HT1080 (cell line): ENCODE measurements at regions not wholly inside any gene's neighbourhood (a gene's known extent, or its start where the extent isn't known, plus 50 kb on each side); places are given as distances from the start of the nearest gene placed in this dataset.
A peak's percentile ranks its signal among the peaks of the same experiment; 100 is the strongest.
"Not testable (repeated sequence)": the region's sequence is repeated elsewhere in the genome, so short reads cannot be mapped to it uniquely, and the experiment has no call there.

Experiments
- DNase-seq: peaks from one replicate; pipeline ENCODE4 v3.0.0-alpha.2; 2015; ENCODE audit warnings: low read depth

- no peak for DNase-seq
These were observed 1072.5 kb upstream of the ATXN7L3B start for GRCh38 chr12:73465106-73465505.

GRCh38 chr12:73486256-73486655, 1051.4 kb upstream of the ATXN7L3B start:
- no peak for DNase-seq

DNA sequence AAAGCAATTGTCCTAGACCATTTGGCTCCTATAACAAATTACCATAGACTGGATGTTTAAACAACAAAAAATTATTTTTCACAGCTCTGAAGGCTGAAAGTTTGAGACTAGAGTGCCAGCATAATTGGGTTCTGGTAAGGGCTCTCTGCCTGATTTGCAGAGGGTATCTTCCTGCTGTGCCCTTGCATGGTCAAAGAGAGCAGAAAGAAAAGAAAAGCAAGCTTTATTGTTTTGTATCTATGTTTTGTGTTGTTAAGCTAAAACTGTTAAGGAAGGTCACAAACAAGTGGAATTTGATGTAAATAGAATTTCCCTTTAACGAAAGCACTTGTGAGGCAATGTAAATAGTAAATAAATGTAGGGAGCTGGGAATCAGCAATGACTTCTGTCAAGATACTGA, 1031.0 kb upstream of the ATXN7L3B start:
- DNase-seq = no peak

- peak; percentile 2 for DNase-seq
These were observed 1023.0 kb upstream of the ATXN7L3B start for GRCh38 chr12:73514672-73515071.

DNA sequence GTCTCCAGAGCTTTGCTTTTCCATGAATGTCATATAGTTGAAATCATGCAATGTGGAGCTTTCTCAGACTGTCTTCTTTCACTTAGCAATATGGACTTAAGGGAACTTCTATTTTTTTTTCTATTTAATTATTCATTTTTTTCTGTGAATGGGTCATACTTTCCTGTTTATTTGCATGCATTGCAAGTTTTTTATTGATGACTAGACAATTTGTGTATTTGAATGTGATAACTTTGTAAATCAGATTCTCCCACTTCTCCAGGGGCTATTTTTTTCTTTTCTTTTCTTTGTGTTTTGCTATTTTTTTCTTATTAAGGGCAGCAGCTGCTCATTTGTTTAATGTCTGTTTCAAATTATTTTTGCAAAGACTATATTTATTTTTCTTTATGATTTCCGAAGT, 1019.8 kb upstream of the ATXN7L3B start:
- no peak for DNase-seq

DNA sequence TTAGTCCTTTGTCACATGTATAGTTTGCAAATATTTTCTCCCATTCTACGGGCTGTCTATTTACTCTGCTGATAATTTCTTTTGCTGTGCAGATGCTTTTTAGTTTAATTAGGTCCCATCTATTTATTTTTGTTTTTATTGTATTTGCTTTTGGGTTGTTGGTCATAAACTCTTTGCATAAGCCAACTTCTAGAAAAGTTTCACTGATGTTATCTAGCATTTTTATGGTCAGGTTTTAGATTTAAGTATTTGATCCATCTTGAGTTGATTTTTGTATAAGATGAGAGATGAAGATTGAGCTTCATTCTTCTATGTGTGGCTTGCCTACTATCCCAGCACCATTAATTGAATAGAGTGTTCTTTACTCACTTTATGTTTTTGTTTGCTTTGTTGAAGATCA, 1008.4 kb upstream of the ATXN7L3B start:
- DNase-seq = no peak

DNA sequence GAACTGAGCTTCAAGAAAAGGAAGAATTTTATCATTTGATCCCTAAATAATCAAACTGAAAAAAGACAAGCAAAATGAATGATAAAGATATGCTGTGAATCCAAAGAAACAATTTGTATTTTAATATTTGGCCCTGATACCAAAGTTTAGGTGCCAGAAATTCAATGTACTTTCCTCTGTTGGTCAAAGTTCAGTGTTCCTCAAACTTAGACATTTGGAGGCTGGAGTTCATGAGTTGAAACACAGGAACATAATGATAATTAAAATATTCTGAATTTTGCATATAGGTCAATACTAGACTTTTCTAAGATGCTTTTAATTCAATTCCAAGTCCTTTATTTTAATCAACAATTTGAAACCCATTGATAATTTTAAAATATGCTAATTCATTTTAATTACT, 1007.7 kb upstream of the ATXN7L3B start:
- DNase-seq = no peak

DNA sequence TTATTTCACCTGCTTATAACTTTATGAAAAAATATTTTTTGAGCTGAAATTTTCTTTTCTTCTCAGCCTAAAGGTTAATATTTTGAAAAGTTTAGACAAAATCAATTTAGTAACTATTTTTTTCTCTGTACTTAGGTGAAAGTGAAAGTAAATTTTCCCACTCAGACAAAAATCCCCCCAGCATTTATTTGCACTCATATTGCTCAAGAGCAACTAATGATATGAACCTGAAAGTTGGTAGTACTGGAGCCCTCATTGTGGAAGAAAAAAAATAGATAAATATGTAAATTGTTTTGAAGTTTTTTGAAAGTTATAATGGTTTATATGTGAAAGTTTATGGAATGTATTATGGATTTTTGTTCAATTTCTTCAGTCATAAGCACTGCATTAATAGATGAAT, 1005.9 kb upstream of the ATXN7L3B start:
- DNase-seq = no peak

GRCh38 chr12:73547421-73547820, 990.2 kb upstream of the ATXN7L3B start:
- peak; percentile 33 for DNase-seq

DNA sequence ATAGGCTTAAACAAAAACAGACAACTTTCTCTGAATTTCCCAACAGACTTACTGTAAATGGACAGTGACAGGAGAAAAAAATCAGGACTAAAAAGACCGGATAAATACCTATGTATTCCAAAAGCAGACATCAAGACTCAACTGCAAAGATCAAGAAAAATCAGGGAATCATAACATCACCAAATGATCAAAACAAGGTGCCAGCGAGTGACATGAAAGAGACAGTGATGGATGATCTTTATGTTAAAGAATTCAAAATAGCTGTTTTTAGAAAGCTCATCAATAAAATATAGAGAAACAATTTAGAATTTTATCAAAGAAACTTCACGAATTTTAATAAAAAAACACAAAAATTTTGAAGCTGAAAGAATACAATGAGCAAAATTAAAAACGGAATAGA, 952.5 kb upstream of the ATXN7L3B start:
- no peak for DNase-seq

DNA sequence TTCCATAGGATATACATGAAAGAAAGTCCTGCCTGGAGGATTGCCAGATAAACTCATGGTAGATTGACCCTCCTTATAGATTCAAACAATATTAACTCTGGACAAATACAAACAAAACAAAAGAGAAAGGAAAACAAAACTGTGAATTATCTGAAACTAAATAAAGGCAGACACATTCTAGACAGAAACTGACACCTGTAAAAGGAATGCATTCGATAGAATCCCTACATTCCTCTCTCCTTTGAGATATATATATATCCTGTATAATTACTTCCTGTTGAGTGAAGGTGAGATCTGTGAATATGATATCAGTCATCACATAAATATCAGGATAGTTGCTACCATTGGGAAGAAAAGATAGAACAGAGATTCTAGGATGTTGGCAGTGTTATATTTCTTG, 948.4 kb upstream of the ATXN7L3B start:
- no peak for DNase-seq

- DNase-seq = peak; percentile 64
These were observed 939.0 kb upstream of the ATXN7L3B start for GRCh38 chr12:73598626-73599025.

GRCh38 chr12:73599268-73599667, 938.4 kb upstream of the ATXN7L3B start:
- no peak for DNase-seq

GRCh38 chr12:73605925-73606324, 931.7 kb upstream of the ATXN7L3B start:
- not testable (repeated sequence) for DNase-seq

GRCh38 chr12:73612551-73612950, 925.1 kb upstream of the ATXN7L3B start:
- DNase-seq = no peak

DNA sequence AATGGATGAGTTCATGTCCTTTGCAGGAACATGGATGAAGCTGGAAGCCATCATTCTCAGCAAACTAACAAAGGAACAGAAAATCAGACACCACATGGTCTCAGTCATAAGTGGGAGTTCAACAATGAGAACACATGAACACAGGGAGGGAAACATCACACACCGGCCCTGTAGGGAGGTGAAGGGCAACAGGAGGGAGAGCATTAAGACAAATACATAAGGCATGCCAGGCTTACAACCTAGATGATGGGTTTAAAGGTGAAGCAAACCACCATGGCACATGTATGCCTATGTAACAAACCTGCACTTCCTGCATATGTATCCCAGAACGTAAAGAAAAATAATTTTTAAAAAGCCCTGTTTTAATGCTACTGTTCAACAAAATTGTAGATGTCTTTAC, 914.2 kb upstream of the ATXN7L3B start:
- no peak for DNase-seq

GRCh38 chr12:73625226-73625625, 912.4 kb upstream of the ATXN7L3B start:
- DNase-seq = no peak

DNA sequence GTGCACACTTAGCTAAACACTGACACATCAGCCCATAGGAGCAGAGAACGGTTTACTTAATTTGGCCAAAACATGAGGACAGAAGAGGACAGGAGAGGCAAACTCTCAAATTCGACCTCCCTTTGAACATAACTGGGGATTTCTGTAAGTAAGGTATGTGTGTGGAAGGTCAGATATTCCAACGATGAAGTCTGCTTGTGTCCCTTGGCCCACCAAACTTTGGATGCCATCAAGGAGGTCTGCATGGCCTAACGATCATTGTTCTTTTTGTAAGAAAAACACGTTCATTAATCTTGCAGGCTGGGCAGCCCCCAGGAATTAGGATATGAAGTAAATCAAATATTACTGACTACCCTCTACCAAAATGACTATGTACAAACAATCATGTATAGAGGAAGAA, 908.5 kb upstream of the ATXN7L3B start:
- DNase-seq = no peak

DNA sequence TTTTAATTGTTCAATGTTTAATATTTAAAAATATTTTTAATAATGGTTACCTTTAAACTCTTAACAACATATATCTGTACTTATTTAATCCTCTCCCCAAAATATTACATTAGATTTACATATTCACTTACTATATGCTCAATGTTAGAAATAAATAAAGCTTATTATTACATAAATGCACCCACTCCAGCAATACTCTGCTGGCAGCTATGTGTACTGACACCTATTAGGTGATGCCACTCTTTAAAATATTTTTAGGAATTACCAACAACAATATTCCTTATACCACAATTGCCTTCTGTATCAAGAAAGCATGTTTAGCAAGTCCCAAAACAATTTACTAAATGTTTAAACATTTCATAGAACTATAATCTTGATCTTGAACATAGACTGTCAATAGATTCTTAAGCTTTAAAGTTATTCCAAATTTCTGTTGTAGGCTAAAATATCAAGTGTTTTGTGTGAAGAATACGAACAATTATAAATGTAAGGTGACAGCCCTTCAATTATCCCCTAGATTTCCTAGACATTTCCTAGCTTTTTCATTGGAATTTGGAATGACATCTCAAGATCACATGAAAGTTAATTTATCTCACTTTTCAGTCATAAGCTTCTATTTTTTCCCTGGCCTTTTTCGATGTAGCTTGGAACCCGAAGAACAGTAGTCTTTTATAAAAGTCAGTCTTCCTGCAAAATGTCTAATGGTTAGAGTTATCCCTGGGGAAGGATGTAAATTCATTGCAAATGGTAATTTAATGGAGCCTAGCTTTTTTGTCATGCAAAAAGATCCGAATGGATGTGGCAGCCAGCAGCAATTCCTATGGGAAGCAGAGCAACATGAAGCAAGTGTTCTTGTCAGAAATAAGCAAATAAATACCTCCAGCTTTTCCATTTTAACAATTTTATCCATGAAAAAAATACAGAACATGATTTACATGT, 907.5 kb upstream of the ATXN7L3B start:
- DNase-seq = no peak

DNA sequence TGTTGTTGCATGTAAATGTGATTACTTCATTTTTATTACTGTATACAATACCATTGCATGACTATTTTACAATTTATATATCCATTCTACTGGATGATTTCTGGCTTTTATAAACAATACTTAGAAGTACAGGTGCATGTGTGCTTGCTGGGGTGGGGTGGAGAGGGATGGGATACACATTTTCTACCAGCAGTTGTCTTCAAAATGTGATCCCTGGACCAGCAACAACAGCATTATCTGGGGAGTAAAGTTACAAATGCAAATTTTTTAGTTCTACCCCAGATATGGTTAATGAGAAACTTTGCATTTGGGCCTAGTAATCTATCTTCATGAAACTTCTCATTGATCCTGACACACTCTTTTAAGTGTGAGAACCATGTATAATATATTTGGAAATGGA, 905.4 kb upstream of the ATXN7L3B start:
- no peak for DNase-seq

DNA sequence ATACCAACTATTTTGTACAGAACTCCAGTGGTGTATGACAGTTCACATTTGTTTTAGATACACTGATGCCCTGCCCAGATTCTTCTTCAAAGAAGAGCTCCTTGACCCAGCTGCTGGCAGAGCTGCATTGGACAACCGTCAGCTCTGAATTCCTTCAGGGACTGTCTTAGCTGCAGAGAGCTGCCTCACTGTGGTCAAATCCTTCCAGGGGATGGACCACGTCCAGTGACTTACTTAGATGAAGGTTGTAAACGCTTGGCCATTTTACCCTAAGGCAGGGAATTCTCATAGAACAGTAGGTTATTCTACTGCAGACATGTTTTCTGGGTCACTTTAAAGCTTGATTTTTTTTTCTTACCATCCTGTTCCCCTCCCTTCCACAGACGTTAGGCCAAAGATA, 905.0 kb upstream of the ATXN7L3B start:
- no peak for DNase-seq

- peak; percentile 1 for DNase-seq
These were observed 898.2 kb upstream of the ATXN7L3B start for GRCh38 chr12:73639397-73639796.

GRCh38 chr12:73656375-73656774, 881.3 kb upstream of the ATXN7L3B start:
- DNase-seq = no peak
